T-helper 17 cell (primary cell): ENCODE measurements at regions not wholly inside any gene's neighbourhood (a gene's known extent, or its start where the extent isn't known, plus 50 kb on each side); places are given as distances from the start of the nearest gene placed in this dataset.
"Not testable (repeated sequence)": the region's sequence is repeated elsewhere in the genome, so short reads cannot be mapped to it uniquely, and the experiment has no call there.

ENCODE experiments used
- ATAC-seq: fragments of 150-1000 bp; cut with Tn5 transposase; 2 replicates; pipeline ENCODE4 v1.10.0; 2021; ENCODE audit warnings: mild to moderate bottlenecking, moderate library complexity
- DNase-seq, 3 donors: peaks; one replicate each; pipeline versions ENCODE4 v3.0.0 to v3.0.0-alpha.2; 2020 to 2021
- H3K9me3 ChIP-seq: one replicate; pipeline ENCODE4 v1.7.0; 2013; ENCODE audit warnings: low read length, mild to moderate bottlenecking; ENCODE audit not compliant: control insufficient read depth, poor library complexity, severe bottlenecking
- H3K27ac Mint-ChIP-seq: one replicate; pipeline ENCODE4 v1.8.0; 2022; ENCODE audit warnings: mild to moderate bottlenecking, moderate library complexity, mixed read lengths
- H3K27me3 Mint-ChIP-seq: one replicate; pipeline ENCODE4 v1.8.0; 2022; ENCODE audit warnings: mixed read lengths
- H3K36me3 Mint-ChIP-seq: one replicate; pipeline ENCODE4 v1.8.0; 2022; ENCODE audit warnings: low read depth, mixed read lengths
- H3K4me1 Mint-ChIP-seq: one replicate; pipeline ENCODE4 v1.8.0; 2022; ENCODE audit warnings: mild to moderate bottlenecking, mixed read lengths
- H3K4me3 Mint-ChIP-seq: one replicate; pipeline ENCODE4 v1.8.0; 2022; ENCODE audit warnings: mild to moderate bottlenecking, moderate library complexity, mixed read lengths

DNA sequence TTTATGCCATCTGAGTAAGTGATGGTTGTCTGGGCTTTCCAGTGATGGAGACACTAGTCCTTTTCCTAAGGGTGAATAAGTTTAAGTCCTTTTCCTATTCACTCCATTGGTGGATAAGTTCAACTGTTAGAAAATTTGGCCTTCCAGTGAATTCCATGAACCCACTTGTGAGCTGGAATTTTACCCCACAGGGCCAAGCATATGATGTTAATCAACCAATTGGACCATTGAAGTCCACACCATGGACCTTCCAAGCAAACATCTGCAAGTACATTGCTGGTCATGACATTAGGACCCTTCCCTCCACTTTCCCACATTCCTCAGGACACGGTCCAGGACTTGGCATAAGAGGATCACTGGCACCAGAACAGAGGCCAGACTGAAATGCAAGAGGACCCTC is 381.4 kb downstream of the RPS24 start:
- H3K4me3 Mint-ChIP-seq = no peak overlapping the region
- DNase-seq = no peak
- H3K36me3 Mint-ChIP-seq = peaks cover 2% of the 10 kb centered on the region
- H3K27me3 Mint-ChIP-seq = peaks cover 4% of the 10 kb centered on the region
- no peaks in the 10 kb centered on the region for H3K9me3 ChIP-seq
- ATAC-seq = no peak
- H3K27ac Mint-ChIP-seq = no peak overlapping the region
- H3K4me1 Mint-ChIP-seq = peaks cover 3% of the 10 kb centered on the region

DNA sequence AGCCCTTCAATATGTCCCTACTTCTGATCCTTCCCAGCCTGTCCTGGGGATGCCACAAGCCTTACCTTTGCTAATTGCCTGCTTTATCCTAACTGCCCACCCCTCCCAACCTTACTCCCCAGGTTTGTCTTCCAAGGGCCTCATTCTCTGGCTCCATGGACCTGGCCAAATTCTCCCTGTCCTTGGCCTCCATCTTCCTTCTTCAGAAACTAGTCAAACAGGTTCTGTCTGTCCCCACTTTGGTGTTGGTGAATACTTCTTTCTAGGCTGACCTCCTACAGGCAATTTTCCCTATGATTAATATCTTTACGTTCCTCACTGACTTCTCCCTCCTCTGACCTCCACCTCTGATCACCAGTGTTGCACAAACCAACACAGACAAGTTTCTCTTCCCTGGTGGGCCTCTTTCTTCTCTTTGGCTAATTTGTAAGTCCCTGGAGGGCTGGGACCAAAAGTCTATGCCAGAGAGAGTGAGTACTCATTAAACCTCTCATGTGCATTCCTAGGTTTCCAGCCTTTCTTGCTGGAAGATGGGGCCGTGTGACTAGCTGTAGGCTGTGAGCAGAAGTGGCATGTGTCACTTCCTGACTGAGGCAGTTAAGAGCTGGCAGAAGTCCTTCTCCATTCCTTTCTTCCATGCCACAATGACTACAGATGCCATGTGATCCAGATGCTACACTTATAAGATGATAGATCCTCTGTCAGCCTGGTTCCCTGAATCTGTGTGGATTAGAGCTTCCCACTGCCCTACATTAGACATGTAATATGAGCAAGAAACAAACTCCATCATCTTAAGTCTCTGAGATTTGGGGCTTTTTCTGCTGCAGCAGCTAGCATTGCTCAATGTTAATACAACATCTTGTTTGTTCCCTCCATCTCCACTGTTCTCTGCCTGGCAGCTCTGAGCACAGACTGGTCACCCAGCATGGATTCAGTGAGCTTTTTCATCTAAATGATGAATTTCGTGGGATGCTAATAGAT is 382.7 kb downstream of the RPS24 start:
- DNase-seq (no peak), ATAC-seq (no peak)
- H3K9me3 ChIP-seq = no peaks in the 10 kb centered on the region
- Mint-ChIP-seq H3K4me1 (peaks cover 3% of the 10 kb centered on the region), H3K4me3 (no peak overlapping the region), H3K36me3 (peaks cover 2% of the 10 kb centered on the region), H3K27me3 (peaks cover 16% of the 10 kb centered on the region), H3K27ac (no peak overlapping the region)

DNA sequence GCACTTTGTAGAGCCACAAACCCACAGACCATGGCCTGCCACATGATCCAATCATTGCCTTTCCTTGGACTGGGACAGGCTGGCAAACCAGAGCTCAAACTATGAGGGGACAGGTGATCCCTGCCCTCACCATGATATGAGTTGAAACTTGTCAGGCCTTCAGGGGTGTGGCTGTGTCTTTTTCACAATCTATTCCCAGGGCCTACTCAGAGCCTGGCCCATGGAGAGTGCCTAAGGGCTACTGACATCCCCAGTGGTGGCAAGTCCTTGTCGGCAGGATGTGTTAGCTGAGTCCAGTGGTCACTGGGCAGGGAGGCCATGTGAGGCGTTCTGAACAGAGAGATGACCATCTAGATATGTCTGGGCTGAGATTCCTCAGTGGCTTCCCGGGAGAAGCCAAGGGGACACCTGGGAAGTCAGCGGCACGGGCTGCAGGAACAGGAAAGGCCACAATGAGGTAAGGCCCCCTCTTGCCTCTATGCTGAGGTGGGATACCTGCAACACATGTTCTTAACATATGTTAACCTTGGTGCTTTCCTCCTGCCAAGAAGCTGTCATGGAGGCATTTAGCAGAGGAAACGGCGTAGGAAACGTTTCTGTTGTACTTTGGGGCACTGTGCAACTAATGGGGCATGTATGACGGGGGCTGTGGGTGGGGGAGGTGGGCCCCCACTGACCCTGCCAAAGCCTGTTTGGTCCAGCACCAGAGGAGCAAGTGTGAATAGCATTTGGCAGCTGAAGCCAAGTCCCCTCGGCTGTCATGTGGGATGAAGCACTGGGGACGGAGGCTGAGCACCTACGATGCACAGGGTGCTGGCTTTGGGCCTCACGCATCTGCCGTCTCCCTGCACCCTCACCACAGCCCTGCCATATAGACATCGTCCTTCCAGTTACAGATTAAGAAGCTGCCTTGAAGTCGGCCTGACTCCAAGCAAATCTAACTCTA is 384.0 kb downstream of the RPS24 start:
- H3K36me3 Mint-ChIP-seq = peaks cover 2% of the 10 kb centered on the region
- H3K27me3 Mint-ChIP-seq = peaks cover 16% of the 10 kb centered on the region
- no peak overlapping the region for H3K27ac Mint-ChIP-seq

DNA sequence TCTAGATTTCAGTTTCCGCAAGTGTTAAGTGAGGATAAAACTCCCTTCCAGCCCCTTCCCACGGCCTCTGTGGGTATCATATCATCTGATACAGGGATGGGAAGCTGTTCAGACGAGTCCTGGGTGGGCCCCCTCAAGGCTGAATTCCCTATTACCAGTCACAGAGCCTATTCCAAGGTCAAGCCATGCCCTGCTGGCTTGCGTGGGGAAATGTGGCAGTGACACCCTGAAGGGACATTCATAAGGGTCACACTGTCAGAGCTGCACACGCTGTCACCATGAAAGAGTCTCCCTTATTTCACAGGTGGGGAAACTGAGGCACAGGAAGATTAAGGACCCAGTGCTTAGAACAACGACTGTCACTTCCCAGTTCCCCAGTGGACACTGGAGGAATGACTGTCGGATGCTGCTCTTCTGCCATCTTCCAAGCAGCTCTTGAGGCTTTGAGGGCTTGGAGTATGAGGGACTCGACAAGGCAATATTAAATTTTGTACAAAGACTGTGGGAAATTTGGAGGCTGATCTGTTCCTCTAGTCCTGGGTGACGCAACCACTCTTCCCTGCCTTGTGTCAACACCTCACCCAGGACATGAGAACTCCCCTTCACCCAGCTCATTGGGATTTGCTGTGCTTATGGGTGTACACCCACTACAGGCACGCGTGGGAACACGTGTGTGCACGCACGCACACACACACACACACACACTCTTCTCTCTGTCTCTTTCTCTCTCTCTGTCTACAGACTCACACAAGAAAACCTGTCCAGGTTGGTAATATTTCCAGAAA is 386.0 kb downstream of the RPS24 start:
- DNase-seq = no peak
- Mint-ChIP-seq H3K4me1 (no peaks in the 10 kb centered on the region), H3K36me3 (peaks cover 2% of the 10 kb centered on the region), H3K27ac (no peak overlapping the region), H3K27me3 (peaks cover 16% of the 10 kb centered on the region), H3K4me3 (no peak overlapping the region)
- no peaks in the 10 kb centered on the region for H3K9me3 ChIP-seq
- ATAC-seq = no peak

More for the DNA sequence above, 384.0 kb downstream of the RPS24 start:
- H3K4me3 Mint-ChIP-seq = no peak overlapping the region
- H3K9me3 ChIP-seq = no peaks in the 10 kb centered on the region
- H3K4me1 Mint-ChIP-seq = peaks cover 3% of the 10 kb centered on the region
- DNase-seq (no peak), ATAC-seq (no peak)

DNA sequence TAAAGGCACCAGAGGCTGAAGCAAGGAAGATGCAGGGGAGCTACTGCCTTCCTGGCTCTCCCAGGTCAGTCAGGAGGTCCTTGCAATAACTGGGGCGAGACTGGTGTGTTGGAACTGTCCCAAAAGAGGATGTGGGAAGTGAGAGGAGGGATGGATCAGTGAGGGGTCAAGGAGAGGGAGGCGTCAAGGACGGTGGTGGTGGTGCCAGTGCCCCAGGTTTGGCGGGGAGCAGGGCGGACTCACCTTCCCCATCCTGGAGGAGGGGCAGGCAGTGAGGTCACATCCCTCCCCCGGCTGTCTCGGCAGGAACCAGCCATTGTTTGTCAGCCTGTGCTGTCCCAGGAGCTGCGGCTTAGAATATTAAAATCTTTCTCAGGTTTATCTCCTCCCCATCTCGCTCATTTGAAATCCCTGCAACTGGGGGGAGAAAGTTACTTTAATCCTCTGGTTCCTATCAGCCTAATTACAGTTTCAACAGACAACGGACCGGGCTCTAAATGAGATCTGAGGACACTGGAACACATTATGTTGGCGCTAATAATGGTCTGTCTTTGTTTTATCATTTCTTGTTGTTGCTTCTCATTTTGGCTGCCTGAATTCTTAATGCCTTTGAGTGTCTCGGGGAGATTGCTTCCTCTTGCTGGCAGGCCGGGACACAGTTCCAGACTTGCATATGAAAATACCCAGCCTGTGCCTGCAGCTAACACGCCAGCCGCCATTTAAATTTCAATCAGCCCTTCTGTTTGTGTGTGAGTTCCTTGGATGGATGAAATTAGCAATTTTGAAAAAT is 387.5 kb downstream of the RPS24 start:
- Mint-ChIP-seq H3K4me1 (no peaks in the 10 kb centered on the region), H3K4me3 (no peak overlapping the region), H3K36me3 (peaks cover 2% of the 10 kb centered on the region), H3K27ac (no peak overlapping the region), H3K27me3 (peaks cover 16% of the 10 kb centered on the region)
- no peaks in the 10 kb centered on the region for H3K9me3 ChIP-seq
- ATAC-seq (no peak), DNase-seq (no peak)

DNA sequence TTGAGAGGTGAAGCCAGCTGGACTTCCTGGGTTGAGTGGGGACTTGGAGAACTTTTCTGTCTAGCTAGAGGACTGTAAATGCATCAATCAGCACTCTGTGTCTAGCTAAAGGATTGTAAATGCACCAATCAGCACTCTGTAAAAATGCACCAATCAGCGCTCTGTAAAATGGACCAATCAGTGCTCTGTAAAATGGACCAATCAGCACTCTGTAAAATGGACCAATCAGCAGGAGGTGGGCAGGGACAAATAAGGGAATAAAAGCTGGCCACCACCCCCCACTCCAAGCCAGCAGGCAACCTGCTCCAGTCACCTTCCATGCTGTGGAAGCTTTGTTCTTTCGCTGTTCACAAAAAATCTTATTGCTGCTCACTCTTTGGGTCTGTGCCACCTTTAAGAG is 390.4 kb downstream of the RPS24 start:
- not testable (repeated sequence) for DNase-seq, H3K4me3 Mint-ChIP-seq, ATAC-seq, H3K36me3 Mint-ChIP-seq, H3K4me1 Mint-ChIP-seq, H3K9me3 ChIP-seq, H3K27ac Mint-ChIP-seq
- peaks cover 16% of the 10 kb centered on the region for H3K27me3 Mint-ChIP-seq

DNA sequence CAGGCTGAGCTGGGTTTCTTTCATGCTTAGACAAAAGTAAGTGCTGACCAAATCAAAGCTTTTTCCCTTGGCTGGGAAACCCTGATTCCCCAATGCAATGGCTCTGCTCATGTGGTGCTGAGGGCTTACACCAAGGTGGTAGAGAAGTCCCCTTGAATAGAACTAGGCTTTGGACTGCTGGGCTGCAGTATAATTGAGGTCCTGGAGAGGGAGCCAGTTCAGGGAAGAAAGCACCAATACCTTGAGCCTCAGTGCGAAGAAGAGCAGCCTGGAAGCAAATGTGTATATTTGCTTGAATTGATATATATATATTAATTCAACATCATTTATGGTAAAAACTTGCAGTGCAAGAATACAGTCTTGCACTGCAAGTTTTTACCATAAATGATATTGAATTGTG is 391.1 kb downstream of the RPS24 start:
- Mint-ChIP-seq H3K36me3 (peaks cover 2% of the 10 kb centered on the region), H3K27me3 (peaks cover 16% of the 10 kb centered on the region), H3K4me3 (no peak overlapping the region), H3K4me1 (no peaks in the 10 kb centered on the region), H3K27ac (no peak overlapping the region)
- DNase-seq (no peak), ATAC-seq (no peak)
- no peaks in the 10 kb centered on the region for H3K9me3 ChIP-seq

DNA sequence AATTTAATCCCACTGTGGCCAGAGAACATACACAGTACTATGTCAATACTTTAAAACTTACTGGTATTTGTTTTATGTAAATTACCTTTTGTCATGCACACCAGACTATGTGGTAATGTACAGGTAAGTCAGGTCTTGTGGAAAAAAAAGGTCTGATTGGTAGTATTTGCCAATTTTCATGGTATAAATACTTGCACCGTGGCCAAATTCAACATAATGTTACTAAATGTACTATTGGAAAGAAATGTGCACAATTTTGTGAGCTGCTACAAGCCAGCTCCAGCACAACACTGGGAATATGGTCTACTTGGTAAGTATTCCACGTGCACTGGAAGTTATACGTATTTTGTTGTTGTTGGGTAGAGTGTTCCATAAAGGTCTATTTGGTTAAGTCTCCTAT is 392.5 kb downstream of the RPS24 start:
- H3K27ac Mint-ChIP-seq = no peak overlapping the region
- H3K27me3 Mint-ChIP-seq = peaks cover 9% of the 10 kb centered on the region
- no peak overlapping the region for H3K4me3 Mint-ChIP-seq
- ATAC-seq (no peak), DNase-seq (no peak)
- H3K9me3 ChIP-seq = no peaks in the 10 kb centered on the region
- H3K36me3 Mint-ChIP-seq = no peaks in the 10 kb centered on the region
- H3K4me1 Mint-ChIP-seq = no peaks in the 10 kb centered on the region

DNA sequence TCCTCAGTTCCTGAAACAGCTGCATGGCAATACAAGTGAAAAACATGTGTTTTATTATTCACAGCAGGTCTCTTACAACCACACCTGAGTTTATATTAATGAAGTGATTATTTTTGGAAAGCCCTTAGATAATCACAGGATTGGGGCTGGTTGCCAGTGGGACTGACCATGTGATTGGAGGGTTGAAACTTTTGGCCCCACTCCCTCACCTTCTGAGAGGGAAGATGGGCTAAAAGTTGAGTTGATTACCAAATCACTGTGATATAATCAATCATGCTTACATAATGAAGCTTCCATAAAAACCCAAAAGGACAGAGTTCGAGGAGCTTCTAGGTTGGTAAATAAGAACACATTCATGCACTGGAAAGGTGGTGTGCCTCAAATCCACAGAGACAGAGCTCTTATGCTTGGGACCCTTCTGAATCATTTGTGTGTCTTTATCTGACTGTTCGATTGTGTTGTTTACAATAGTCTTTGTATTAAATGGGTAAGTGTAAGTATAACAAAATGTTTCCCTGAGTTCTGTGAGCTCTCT is 393.9 kb downstream of the RPS24 start:
- ATAC-seq (no peak), DNase-seq (no peak)
- Mint-ChIP-seq H3K4me3 (no peak overlapping the region), H3K27me3 (peaks cover 19% of the 10 kb centered on the region), H3K27ac (no peak overlapping the region), H3K4me1 (no peaks in the 10 kb centered on the region), H3K36me3 (no peaks in the 10 kb centered on the region)
- H3K9me3 ChIP-seq = no peaks in the 10 kb centered on the region

DNA sequence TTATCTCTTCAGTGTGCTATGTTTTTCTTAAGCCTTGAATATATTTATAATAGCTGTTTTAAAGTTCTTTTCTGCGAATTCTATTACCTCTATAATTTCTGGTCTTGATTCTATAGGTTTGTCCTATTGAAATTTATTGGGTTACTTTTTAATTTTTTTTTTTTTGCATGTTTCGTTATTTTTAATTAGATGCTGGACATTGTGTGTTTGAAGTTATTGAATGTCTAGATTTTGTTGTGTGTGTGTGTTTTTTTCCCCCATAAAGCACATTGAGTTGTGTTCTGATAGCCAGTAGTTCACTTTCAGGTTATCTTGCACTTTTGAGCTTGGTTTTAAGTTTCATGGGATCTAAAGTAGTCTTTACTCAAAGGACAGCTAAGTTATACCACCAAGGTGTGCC is 394.9 kb downstream of the RPS24 start:
- ATAC-seq = no peak
- no peak overlapping the region for H3K27ac Mint-ChIP-seq
- H3K4me3 Mint-ChIP-seq = no peak overlapping the region

DNA sequence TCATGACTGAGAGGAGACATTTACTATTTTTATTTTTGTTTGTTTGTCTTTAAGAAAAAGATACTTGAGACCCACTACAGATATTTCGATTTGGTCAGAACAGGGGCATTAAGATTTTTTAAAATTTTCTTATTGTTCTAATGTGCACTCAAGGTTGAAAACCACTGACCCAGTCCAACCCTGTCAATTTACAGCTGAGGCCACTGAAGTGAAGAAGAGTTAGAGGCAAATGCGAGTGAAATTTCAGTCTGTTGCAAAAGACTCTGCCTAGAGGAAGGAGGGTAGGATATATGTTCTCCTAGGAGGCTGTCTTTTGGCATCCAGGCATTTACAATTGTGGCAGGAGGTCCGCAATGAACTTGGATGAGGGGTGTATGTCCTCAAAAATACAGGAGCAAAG is 396.3 kb downstream of the RPS24 start:
- ATAC-seq (no peak), DNase-seq (no peak)
- H3K9me3 ChIP-seq = no peaks in the 10 kb centered on the region
- H3K4me1 Mint-ChIP-seq = no peaks in the 10 kb centered on the region
- H3K27ac Mint-ChIP-seq = no peak overlapping the region
- H3K36me3 Mint-ChIP-seq = no peaks in the 10 kb centered on the region
- no peak overlapping the region for H3K4me3 Mint-ChIP-seq
- peaks cover 20% of the 10 kb centered on the region for H3K27me3 Mint-ChIP-seq

More for the DNA sequence above, 394.9 kb downstream of the RPS24 start:
- Mint-ChIP-seq H3K36me3 (no peaks in the 10 kb centered on the region), H3K4me1 (no peaks in the 10 kb centered on the region), H3K27me3 (peaks cover 20% of the 10 kb centered on the region)
- DNase-seq = no peak
- no peaks in the 10 kb centered on the region for H3K9me3 ChIP-seq

DNA sequence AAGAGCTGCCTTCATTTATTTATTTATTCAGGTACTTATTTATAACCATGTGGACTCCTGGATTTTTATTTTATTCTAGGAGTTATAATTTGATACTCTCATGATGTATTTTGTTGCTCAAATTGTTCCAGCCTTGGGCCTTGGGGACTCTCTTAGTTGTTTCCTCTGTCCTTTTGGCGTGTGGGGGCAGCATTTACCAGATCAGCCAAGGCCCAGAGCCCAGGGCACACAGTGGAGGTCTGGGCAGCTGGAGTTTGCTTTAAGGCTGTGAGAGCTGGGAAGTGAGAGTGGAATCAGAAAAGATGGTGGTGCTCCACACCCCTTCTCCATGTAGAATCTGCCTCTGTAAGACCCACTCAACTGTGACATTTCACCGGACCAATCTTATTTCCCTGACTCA is 398.9 kb downstream of the RPS24 start:
- no peak for ATAC-seq
- DNase-seq = no peak
- no peaks in the 10 kb centered on the region for H3K9me3 ChIP-seq
- peaks cover 30% of the 10 kb centered on the region for H3K27me3 Mint-ChIP-seq
- peaks cover 4% of the 10 kb centered on the region for H3K4me1 Mint-ChIP-seq
- no peaks in the 10 kb centered on the region for H3K36me3 Mint-ChIP-seq
- no peak overlapping the region for H3K4me3 Mint-ChIP-seq
- H3K27ac Mint-ChIP-seq = no peak overlapping the region
